Sigmoid colon (tissue), 4 donors: ENCODE measurements at regions not wholly inside any gene's neighbourhood (a gene's known extent, or its start where the extent isn't known, plus 50 kb on each side); places are given as distances from the start of the nearest gene placed in this dataset.

Experiments used
- CTCF ChIP-seq, 4 experiments: fragments of 450-650 bp in 3 of 4; fragments of 200-600 bp in 1 of 4; IDR thresholded peaks; one replicate each; pipeline ENCODE4 v1.5.1; 2016 to 2019; ENCODE audit warnings: antibody characterized with exemption in 4 of 4, mild to moderate bottlenecking in 3 of 4, moderate library complexity in 2 of 4
- EP300 ChIP-seq, 4 donors: sonication (generic); formaldehyde crosslinking; IDR thresholded peaks; one replicate each; pipeline ENCODE4 v1.6.1; 2017; ENCODE audit warnings: antibody characterized with exemption in 4 of 4
- POLR2A ChIP-seq, 2 donors: fragments of 450-650 bp; IDR thresholded peaks; one replicate each; pipeline ENCODE4 v1.6.1; 2016; ENCODE audit warnings: antibody characterized with exemption in 2 of 2, mild to moderate bottlenecking in 2 of 2, moderate library complexity in 2 of 2

DNA sequence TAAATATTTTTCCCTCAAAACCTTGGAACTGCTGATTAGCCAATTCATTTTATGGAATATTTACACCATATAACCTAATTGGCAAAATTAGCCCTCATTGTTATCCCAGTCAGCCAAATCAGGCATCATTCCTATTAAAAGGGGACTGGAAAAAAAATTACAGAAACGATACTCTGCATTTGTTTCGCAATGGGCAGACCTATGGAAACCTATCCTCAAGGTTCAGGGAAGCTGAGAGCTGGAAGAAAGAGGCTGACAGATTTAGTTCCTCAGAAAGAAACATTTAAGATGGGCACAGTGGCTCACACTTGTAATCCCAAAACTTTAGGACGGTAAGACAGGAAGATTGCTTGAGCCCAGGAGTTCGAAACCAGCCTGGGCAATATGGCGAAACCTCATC is 85.6 kb upstream of the RPH3AL start:
- TF ChIP-seq CTCF (IDR thresholded peaks at IDR 0.05) (no peak), POLR2A (IDR thresholded peaks at IDR 0.05) (no peak), EP300 (IDR thresholded peaks at IDR 0.05) (no peak)
